ENCODE measurements at regions not wholly inside any gene's neighbourhood (a gene's known extent, or its start where the extent isn't known, plus 50 kb on each side); places are given as distances from the start of the nearest gene placed in this dataset.

DNA sequence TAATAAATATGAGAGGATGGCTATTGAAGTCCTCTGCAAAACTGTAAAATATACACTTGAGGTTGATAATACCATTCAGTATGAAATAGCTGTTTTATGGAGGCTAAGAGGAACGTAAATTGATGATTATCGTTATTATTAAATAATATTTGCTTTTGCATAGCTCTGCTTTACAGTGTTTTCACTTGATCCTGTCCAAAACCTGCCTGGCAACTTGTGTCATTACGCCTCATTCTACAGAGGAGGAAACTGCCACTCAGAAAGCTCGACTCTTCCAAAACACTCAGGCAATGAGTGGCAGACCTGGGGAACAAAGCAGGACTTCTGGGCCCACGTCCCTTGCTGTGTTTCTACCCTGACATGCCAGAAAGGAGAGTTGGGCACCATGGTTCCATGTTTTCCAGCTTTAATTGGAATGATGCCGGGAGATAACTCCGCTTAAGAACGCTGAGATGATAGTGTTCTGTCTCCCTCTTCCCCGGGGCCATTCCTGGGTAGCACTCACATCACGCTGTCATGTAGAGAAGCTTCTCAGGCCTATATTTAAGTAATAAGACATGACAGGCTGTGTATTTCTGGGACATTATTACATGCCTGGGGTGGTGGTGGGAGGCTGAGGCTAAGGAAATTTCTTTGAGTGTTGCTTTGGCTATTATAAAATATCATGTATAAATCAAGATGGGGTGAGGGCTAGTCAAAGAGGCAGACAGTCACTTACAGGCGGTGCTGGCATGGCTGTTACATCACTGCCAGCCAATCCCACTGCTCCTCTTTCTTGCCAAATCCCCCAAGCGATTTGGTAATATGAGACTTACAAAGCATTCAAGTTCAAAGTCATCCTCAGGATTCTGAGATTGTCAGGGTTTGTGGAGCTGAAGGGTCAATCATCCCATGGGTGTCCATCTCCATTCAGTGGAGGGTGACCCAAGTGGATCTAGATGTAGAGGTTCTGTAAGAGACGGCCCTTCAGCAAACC, 501.7 kb downstream of the INSC start:
- DNase-seq (ENCODE audit: low read depth) = no peak
- no peak for TF ChIP-seq CTCF (IDR thresholded peaks at IDR 0.05; ENCODE audit: insufficient read depth, low read depth, low read length, missing control alignments)
- H3K4me3 ChIP-seq (ENCODE audit: low read length) = no peak overlapping the region

- no peak overlapping the region for H3K4me3 ChIP-seq (ENCODE audit: low read length)
- no peak for DNase-seq (ENCODE audit: low read depth)
- TF ChIP-seq CTCF (IDR thresholded peaks at IDR 0.05; ENCODE audit: insufficient read depth, low read depth, low read length, missing control alignments) = no peak
Measured at GRCh38 chr11:15617126-15617525, 502.4 kb downstream of the INSC start.

DNA sequence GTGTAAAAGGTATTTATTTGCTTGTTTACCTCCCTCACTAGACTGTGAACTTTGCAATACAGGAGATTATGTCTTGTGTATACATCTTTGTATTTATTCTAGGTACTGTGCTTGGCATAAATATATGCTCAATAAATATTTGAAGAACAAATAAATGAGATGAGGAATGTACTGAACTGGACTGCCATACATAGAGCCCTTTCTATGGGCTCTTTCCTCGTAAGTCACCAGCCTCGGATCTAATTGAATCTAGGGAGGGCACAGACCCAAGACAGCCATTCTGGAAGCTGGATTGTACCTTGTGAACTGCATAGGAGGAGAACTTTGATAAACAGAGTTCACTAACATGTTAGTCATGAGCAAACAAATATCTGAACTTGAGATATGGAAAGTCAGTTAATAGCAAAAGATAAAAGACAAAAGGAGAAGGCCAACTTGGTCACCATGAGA, 503.9 kb downstream of the INSC start:
- TF ChIP-seq CTCF (IDR thresholded peaks at IDR 0.05; ENCODE audit: insufficient read depth, low read depth, low read length, missing control alignments) = no peak
- DNase-seq (ENCODE audit: low read depth) = no peak
- H3K4me3 ChIP-seq (ENCODE audit: low read length) = no peak overlapping the region

- no peak for DNase-seq (ENCODE audit: low read depth)
- TF ChIP-seq CTCF (IDR thresholded peaks at IDR 0.05; ENCODE audit: insufficient read depth, low read depth, low read length, missing control alignments) = no peak
- H3K4me3 ChIP-seq (ENCODE audit: low read length) = no peak overlapping the region
Measured at GRCh38 chr11:15621565-15621964, 506.8 kb downstream of the INSC start.

- H3K4me3 ChIP-seq (ENCODE audit: low read length) = no peak overlapping the region
- TF ChIP-seq CTCF (IDR thresholded peaks at IDR 0.05; ENCODE audit: insufficient read depth, low read depth, low read length, missing control alignments) = no peak
- no peak for DNase-seq (ENCODE audit: low read depth)
Measured at GRCh38 chr11:15622231-15622890, 507.6 kb downstream of the INSC start.

- no peak for DNase-seq (ENCODE audit: low read depth)
- no peak overlapping the region for H3K4me3 ChIP-seq (ENCODE audit: low read length)
- TF ChIP-seq CTCF (IDR thresholded peaks at IDR 0.05; ENCODE audit: insufficient read depth, low read depth, low read length, missing control alignments) = no peak
Measured at GRCh38 chr11:15624701-15625100, 510.0 kb downstream of the INSC start.

All from epithelial cell of esophagus (primary cell).